SIG-M5 (cell line): ENCODE measurements at regions not wholly inside any gene's neighbourhood (a gene's known extent, or its start where the extent isn't known, plus 50 kb on each side); places are given as distances from the start of the nearest gene placed in this dataset.

Source experiments
- DNase-seq: peaks from one replicate; lab custom pipeline; 2025; lab: John Stamatoyannopoulos, UW

DNA sequence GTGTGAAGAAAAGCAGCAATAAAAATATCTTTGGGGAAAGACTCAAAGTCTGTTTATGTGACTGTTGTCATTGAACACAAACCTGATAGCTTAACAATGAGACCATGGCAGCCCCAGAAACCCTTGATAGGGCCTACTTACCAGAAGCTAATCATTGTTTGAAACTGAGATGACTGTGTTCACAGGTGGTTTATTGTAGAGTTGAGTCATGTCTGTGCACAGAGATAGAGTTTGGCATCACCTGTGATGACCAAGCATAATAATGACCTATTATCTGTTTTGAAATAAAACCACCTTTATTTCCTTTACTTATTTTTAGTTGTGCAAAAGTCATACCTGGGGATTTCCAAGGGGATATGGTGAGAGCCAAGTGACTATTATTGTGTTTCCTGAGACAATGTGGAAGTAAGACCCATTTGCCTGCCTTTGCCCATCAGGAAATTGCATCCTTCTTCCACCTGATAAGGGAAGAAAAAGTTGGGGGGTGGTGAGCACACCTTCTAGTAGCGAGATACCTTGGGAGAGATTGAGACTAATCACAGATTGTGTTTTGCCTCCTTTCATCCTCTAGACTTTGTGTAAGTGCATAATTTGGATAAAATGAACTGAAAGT, 456.9 kb upstream of the JAG1 start:
- no peak for DNase-seq

DNA sequence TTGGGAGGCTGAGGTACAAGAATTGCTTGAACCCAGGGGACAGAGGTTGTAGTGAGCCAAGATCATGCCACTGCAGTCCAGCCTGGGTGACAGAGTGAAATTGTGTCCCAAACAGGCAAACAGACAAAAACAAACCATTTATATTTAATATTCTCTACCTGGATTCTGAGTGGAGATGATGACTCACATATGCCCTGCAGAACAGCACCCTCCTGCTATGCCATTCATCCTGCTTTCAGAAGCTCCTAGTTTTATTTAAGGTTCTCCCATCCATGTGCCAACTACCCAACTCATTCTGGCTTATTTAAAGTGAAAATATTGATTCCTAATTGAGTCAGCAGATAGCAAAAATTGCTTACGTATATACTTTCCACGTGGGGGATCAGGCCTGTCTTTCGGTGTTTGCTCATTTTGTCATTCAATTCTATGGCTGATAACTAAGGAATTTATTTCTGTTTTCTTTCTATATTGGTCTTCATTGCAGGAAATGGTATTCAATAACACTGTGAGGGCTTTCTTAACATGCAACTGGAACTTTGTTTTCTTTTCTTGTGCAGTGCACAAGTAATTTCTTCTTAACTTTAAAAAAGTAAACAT, 459.1 kb upstream of the JAG1 start:
- no peak for DNase-seq

DNA sequence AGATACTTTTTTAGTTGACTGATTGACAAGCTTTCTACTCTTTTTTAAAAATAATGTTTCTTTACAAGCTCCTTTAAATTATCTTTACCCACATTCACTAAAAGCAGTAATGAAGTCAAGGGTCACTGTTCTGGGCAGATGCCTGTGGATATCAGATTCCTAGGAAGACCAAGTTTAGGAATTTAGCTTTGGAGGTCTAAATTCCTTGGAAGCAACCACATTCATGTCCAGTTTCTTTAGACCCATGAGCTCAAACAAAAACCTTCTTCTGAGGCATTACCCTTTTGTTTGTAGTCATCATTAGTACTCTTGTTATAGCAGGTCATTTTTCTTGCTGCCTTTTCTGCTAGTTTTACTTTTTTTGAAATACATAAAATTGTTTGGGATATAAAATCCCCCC, 462.9 kb upstream of the JAG1 start:
- no peak for DNase-seq

DNA sequence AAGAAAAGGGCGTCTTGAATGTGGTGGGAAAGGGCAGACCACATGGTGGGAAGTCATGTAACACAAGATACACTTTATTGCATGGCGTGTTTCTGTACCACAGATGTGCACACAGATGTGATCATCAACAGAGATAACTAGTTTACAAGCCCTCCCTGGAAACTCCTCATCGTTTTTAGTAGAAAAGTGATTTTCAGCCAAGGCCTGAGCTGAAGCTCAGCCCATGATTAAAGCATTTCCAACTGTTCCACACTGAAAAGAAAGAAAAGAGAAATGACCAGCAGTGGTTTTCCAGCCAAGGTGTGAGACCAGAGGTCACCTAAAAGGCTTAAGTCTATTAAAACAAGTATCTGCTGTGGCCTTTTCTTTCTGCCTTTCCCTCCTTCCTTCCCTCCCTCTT, 463.9 kb upstream of the JAG1 start:
- no peak for DNase-seq

DNA sequence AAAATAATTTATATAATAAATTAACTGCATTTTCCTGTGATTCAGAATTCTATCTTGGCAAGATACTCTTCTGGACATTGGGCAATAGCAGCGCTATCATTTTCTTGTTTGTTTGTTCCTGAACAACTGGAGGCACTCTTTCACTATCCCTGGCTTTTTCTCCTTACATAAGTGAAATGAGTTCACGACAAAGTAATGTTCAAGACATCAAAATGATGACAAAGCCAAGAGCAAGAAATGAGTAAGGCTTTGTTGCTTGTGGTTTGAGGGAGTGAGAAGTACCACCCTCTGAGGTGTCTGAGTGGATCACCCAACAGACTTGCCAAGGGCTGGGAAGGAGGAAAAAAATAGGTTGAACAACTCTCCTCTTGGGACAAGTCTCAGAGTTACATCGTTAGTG, 466.6 kb upstream of the JAG1 start:
- no peak for DNase-seq

DNA sequence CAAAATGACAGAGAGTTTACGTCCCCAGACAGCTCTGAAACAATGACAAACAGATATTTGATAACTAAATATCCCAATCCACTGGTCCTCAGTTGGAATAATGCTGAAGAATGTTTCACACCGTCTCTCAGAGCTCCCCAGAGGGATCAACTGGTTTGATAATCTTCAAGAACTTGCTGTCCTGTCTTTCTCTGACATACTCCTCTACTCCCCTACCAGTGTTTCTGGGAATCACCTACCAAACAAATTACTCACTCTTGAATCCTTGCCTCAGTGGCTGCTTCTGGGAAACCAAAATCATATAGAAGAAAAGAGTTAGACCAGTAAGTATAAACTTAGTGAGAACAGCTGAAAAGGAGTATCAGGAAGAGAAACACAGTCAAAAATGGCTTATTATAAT, 469.7 kb upstream of the JAG1 start:
- DNase-seq, result no peak

DNA sequence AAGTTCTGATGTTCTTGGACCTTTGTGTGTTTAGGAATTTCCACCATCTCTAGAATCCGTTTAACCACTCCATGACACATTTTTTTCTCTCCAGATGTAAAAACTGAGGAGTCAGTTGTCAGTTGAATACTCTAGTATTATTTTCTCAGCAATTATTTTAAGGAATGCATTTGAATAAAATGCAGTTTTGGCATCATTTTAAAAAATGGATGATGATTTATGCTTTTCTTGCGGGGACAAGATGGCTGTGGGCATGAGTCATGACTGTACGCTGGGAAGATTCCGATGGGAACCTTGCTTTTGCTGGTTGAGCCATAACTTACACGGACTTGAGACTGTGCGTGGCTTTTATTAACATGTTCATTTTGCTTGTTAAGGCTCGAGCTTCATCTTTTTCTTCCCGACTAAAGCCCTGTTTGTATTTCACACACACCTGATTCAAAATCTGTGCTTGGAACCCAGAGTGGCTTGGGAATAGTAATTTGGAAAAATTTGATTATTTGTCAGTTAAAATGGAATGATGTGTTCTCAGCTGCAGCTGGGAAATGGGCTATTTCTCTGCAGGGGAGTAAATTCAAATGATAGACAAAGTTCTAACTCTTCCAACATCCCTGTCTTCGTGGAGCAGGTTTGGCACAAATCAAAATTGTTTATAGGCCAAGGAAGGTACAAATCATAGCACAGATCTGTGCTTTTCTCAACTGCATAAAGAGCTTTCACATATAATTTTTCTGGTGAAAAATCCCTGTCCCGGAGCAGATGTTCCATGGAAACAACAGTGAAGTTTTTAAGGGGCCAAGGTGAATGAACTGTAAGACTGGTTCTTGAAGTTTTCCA, 470.5 kb upstream of the JAG1 start:
- DNase-seq, result no peak

DNA sequence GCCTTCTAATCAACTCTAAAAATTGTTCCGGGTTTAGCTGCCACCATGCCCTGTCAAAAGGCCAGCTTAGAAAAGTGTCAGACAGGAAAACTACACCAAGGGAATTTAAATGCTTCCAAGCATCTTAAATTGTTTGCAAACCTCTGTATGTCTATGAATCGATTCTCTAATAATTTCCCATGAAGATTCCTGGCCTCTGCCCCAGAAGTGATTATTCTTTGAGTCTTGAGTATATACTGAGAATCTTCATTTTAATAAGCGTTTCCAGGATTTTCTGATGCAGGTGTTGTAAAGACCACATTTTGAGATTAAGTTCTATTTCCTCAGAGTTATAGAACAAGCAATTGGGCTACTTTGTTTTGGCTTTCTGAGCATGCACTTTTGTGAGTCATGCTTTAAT, 471.8 kb upstream of the JAG1 start:
- DNase-seq, result no peak

DNA sequence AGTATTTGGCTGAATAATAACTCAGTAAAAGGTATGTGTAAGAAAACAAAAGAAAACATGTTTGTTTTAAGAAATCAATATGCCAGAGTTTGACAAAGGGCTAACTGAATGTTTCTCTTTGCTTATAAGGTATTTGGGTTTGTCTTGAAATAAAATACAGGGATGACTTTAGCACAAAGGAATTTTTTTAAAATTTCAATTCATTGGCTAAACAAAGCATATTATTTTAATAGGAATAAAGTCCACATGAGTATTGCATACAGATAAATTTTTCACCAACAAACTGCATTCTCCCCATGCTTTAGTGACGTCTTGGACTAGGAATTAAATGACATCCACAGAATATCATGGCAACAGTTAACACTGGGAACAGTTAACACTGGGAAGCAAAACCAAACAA, 480.0 kb upstream of the JAG1 start:
- DNase-seq, result no peak

DNA sequence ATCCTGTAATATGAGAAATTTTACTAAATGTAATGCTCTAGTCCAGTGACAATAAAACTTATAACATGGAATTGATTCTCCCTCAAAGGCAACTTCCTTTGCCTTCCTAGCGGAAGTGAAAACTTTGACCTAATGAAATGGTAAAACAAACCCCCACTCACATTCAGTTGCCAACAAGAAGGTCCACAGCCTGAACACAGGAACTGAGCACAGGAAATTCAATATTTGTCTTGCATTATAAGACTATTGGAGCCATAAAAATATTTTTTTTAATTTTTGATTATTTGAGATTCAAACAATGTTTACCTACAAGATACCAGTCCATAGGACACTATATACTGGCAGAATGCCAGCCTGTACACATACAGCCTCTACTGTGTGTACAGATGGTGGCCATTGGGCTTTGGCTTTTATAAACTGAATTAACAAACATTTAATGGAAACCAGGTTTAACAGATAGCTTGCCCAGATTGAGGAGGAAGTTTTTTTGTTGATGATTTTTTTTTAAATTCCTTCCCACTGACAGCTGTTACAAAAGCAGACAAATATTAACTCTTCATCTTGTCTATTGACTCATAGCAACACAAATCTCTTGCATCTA, 481.5 kb upstream of the JAG1 start:
- no peak for DNase-seq

DNA sequence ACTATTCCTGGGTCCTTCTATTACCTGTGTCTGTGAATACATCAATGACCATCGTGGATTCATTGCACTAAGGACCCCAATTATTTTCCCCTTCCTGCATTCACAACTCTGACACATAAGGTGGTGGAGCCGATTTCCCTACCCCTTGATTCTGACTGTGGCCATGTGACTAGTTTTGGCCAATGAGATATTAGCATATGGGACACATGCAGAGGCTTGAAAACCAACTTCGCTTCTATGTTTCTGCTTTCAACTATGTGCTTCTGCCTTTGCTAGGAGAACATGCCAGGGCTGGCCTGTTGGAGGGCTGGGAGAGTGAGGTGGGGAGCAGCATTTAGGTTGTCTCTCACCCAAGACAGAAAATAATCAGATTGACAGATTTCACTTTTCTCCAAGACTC, 483.1 kb upstream of the JAG1 start:
- DNase-seq, result no peak

DNA sequence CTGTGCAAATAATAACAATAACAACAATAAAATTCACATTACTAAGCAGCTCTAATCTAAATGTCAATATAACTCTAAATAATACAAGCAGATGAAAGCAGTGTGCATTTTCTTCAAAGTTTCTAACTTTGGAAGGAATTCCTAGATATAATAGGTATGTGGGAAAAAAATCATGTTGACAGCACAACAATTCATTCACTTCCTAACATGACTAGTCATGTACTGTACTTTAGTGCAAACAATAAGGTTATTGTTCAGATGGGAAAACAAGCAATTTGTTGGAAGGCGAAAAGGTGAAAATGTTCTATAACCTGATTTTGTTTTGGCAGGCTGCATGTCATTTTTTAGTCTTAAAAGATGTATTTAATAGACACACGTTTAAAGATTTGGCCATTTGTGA, 484.3 kb upstream of the JAG1 start:
- DNase-seq, result no peak

DNA sequence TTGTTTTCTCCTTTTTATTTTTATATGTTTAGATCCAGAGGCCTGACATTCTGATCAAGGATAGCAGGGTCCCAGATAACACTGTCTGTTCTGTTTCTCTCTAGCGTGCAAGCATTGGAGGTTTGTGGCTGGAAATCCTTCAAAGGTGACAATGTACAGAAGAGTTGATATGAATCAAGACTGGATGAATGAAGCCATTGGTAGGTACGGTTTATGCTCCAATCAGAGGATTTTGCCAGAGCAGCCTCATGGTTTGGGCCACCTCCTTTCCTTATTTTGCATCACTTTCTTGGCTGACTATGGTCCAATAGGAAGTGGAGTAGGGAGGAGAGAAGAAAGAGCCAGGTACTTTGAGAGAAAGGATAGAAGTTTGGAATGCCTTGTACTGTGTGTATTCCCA, 484.8 kb upstream of the JAG1 start:
- no peak for DNase-seq

DNA sequence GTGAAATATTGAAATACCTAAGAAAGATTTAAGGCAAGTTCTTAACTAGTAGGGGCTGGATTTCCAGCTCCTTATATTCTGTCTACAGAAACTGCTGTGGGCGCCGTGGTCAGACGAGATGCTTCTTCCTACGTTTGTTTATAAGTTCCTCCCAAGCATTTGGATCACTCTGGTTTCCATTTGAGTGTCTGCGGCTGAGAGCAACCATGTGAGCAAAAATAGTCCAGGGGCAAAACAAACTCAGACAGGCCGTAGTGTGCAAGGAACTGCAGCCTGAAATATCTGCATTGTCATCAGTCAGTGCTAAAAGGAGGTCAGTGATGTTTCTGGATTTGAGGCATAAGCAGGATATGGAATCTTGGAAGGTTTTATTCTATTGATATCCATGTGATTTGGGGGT, 485.9 kb upstream of the JAG1 start:
- DNase-seq, result no peak

DNA sequence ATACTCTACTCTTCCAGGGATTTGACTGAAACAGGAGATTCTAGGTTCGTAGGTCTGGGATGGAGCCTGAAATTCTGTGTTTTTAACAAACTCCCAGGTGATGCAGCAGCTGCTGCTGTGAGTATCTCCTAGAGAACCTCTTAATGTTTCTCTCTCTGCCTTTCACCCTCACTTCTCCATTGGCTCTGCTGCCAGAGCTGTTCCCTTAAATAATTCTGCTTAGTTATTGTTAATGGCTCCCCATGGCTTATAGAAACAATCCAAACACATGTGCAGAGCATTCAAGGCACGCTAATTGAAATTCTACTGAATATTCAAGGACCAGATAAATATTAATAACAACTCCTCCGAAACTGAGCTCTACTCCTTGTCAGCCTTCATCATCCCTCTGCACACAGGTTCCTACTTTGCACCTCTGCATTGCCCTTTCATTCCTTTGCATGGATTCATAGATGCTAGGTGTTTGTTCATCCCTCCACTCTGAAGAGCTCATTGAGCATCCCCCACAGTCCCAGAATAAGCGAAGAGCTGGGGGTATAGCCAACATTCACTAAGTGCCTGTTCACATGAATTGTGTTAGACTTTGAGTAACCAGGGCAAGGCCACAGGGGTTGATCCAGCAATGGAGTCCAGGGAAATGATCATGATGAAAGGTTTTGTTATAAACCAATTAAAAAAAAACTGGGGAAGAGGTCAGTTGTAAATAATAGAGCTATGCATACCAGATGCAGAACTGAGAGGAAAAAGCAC, 488.4 kb upstream of the JAG1 start:
- no peak for DNase-seq

DNA sequence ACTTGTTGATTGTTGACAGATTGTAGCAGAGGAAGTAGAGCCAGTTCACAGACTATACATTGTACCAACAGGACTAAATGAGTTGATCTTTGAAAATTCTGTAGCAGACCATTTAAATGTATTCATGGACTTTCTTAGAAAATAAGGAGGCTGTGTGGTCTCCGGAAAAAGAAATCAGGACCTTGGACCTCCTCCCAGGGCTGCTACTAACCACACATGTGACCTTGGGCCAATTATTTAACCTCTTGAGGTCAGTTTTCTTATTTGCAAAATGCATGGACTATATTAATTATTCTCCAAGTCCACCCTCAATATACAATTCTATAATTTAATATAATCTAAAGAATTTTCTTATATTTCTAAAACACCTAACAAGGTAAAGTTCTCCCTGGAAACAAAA, 492.0 kb upstream of the JAG1 start:
- no peak for DNase-seq

DNA sequence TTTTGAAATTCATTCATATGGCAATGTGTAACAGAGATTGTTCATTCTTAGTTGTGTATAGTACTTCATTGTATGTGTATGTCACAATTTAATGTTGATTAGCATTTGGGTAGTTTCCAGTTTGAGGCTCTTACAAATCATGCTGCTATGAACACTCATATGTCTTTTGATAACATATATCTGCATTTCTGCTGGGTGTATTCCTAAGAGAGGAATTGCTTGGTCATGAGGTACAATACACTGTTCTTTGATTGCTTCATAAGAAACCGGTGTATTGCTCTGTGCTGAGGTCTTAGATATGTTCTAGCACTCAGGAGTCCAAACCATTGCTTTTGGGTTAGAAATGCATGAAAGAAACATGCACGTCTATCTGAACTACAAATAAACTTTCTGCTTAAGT, 492.9 kb upstream of the JAG1 start:
- no peak for DNase-seq

DNA sequence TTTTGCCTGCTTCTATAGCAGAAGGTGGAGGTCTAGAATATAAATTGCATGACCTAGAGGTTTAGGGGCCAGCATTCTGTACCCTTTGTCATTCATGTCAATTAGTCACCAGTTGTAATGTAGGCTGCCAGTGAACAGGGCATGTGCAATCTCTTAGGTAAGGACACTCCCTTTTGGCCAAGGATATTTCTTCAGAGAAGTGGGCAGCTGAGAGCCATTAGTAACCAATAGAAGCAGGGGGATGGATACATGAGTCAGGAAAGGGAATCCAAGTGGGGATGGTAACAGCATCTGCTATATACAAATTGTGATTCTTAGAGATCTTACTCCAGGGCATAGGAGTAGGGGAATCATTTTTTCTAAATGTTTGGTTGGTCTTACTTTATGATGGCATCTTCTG, 494.2 kb upstream of the JAG1 start:
- DNase-seq, result no peak

DNA sequence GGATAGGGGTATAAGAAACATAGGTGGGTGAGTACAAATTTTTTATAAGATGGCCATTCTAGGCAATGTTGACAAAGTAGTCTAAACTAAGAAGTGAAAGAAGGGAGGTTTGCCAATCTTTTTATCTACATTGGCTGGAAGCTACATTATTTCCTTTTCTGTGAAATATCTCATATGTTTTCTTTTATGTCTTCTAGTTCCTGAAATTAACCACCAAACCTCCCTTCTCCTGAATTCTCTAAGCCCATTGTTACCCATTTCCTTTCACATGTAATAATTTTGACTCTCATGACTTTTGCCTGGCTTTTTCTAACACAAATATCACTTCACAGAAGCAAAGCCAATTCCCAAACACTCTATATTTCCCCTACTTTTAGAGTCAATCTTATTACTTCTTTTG, 496.2 kb upstream of the JAG1 start:
- DNase-seq, result no peak

DNA sequence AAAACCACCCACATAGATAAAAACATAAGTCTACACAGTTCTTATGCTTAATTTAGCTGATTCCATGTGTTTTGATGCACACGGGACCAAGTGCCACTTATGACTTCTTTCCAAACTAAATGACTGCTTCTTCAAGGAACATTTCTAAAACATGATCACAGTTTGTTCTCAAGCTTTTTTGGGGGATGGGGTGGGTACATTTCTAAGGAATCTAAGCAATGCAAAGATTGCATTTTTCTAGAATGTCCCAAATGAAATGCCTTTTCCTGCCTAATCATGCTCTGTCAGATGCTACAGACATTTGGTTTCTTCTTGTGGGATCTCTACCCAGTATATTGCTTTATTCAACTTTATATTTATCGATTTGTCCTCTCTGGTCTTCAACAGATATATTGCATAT, 496.8 kb upstream of the JAG1 start:
- DNase-seq, result no peak

DNA sequence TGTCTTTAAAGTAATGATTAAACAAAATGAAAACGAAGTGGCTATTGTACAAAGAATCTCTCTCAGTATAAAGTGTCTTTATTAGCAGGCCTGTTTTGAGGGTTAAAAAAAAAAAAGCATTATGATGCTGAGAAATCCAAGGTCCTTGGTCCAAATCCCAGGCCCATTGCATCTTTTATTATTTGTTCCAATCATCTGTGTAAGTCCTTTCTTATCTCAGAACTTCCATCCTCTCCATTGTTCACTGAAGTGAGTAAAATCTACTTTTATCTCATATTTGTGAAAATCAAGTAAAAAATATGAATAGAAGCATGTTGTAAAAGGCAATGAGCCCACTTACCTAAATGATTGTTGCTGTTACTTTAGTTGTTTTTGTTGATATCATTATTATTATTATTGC, 499.1 kb upstream of the JAG1 start:
- DNase-seq, result no peak

DNA sequence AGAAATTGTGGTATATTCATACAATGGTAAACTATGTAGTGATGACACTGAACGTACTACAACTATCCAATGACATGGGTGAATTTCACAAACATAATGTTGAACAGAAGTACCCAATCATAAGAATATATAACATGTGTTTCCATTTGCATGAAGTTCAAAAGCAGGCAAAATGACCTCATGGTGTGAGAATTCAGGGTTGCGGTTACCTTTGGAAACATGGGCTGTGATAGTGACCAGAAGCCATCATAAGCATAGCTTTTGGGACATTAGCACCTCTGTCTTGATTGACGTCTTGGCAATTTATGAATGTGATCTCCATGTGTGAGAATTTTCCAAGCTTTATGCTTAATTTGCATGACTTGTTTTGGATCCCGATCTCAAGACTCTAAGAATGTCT, 500.1 kb upstream of the JAG1 start:
- DNase-seq, result no peak

DNA sequence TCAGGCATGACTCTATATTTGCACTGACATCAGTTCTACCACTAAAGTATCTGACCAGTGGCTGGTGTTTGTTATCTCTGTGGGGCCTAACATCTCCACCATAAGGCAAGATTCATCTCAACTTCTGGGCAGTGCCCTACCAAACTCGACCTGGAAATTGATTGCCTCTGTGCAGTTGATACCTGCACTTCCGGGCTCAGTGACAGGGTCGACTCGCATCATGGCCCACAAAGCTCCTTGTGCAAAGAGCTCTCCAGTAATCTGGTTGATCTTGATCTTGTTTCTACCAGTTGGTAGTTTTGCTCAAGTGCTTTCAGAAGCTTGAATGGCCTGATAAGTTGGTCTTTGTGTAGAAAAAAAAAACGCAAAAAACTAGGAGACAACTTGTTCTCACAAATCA, 501.1 kb upstream of the JAG1 start:
- no peak for DNase-seq
